OCI-LY3 (cell line): ENCODE measurements at regions not wholly inside any gene's neighbourhood (a gene's known extent, or its start where the extent isn't known, plus 50 kb on each side); places are given as distances from the start of the nearest gene placed in this dataset.

Experiments
- EZH2phosphoT487 ChIP-seq: fragments of 200-600 bp; shearing (Covaris generic); IDR thresholded peaks from 2 replicates; pipeline ENCODE4 v1.6.1; 2018; ENCODE audit warnings: antibody characterized with exemption, mixed run types, low read depth
- TF ChIP-seq, protein P1 (sequence below): fragments of 200-600, 300-600 bp; sonication (generic); IDR thresholded peaks from 2 replicates; pipeline ENCODE4 v1.5.1; 2014; ENCODE audit warnings: antibody characterized with exemption, low read length, low read depth

GRCh38 chr2:240245184-240245583 is 104.7 kb upstream of the OTOS start:
- TF ChIP-seq, protein P1, sequence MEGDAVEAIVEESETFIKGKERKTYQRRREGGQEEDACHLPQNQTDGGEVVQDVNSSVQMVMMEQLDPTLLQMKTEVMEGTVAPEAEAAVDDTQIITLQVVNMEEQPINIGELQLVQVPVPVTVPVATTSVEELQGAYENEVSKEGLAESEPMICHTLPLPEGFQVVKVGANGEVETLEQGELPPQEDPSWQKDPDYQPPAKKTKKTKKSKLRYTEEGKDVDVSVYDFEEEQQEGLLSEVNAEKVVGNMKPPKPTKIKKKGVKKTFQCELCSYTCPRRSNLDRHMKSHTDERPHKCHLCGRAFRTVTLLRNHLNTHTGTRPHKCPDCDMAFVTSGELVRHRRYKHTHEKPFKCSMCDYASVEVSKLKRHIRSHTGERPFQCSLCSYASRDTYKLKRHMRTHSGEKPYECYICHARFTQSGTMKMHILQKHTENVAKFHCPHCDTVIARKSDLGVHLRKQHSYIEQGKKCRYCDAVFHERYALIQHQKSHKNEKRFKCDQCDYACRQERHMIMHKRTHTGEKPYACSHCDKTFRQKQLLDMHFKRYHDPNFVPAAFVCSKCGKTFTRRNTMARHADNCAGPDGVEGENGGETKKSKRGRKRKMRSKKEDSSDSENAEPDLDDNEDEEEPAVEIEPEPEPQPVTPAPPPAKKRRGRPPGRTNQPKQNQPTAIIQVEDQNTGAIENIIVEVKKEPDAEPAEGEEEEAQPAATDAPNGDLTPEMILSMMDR, result no peak
- no peak for TF ChIP-seq EZH2phosphoT487
